Sigmoid colon (tissue), 4 donors: ENCODE measurements at regions not wholly inside any gene's neighbourhood (a gene's known extent, or its start where the extent isn't known, plus 50 kb on each side); places are given as distances from the start of the nearest gene placed in this dataset.

Source experiments
- CTCF ChIP-seq, 4 experiments: fragments of 450-650 bp in 3 of 4; fragments of 200-600 bp in 1 of 4; IDR thresholded peaks; one replicate each; pipeline ENCODE4 v1.5.1; 2016 to 2019; ENCODE audit warnings: antibody characterized with exemption in 4 of 4, mild to moderate bottlenecking in 3 of 4, moderate library complexity in 2 of 4
- EP300 ChIP-seq, 4 donors: sonication (generic); formaldehyde crosslinking; IDR thresholded peaks; one replicate each; pipeline ENCODE4 v1.6.1; 2017; ENCODE audit warnings: antibody characterized with exemption in 4 of 4
- POLR2A ChIP-seq, 2 donors: fragments of 450-650 bp; IDR thresholded peaks; one replicate each; pipeline ENCODE4 v1.6.1; 2016; ENCODE audit warnings: antibody characterized with exemption in 2 of 2, mild to moderate bottlenecking in 2 of 2, moderate library complexity in 2 of 2
- POLR2AphosphoS5 ChIP-seq, 4 donors: sonication (generic); formaldehyde crosslinking; IDR thresholded peaks; one replicate each; pipeline ENCODE4 v1.6.1; 2017; ENCODE audit warnings: antibody characterized with exemption in 4 of 4

GRCh38 chr2:164126960-164127660 is 391.3 kb upstream of the FIGN start:
- no peak for TF ChIP-seq CTCF (IDR thresholded peaks at IDR 0.05)
- no peak for TF ChIP-seq EP300 (IDR thresholded peaks at IDR 0.05)
- no peak for TF ChIP-seq POLR2A (IDR thresholded peaks at IDR 0.05)
- no peak for TF ChIP-seq POLR2AphosphoS5 (IDR thresholded peaks at IDR 0.05)
